ENCODE measurements at regions not wholly inside any gene's neighbourhood (a gene's known extent, or its start where the extent isn't known, plus 50 kb on each side); places are given as distances from the start of the nearest gene placed in this dataset.

- TF ChIP-seq CTCF (IDR thresholded peaks at IDR 0.05): no peak
- TF ChIP-seq POLR2AphosphoS5 (IDR thresholded peaks at IDR 0.05): no peak
- no peak for TF ChIP-seq POLR2A (IDR thresholded peaks at IDR 0.05)
Measured at GRCh38 chr13:105118426-105118985, 1417.0 kb downstream of the EFNB2 start.
